COLO668 (cell line): ENCODE measurements at regions not wholly inside any gene's neighbourhood (a gene's known extent, or its start where the extent isn't known, plus 50 kb on each side); places are given as distances from the start of the nearest gene placed in this dataset.
A peak's percentile ranks its signal among the peaks of the same experiment; 100 is the strongest.
"Not testable (repeated sequence)": the region's sequence is repeated elsewhere in the genome, so short reads cannot be mapped to it uniquely, and the experiment has no call there.

Experiments
- DNase-seq: peaks from one replicate; lab custom pipeline; 2025; ENCODE audit not compliant: unreplicated experiment; lab: John Stamatoyannopoulos, UW

DNA sequence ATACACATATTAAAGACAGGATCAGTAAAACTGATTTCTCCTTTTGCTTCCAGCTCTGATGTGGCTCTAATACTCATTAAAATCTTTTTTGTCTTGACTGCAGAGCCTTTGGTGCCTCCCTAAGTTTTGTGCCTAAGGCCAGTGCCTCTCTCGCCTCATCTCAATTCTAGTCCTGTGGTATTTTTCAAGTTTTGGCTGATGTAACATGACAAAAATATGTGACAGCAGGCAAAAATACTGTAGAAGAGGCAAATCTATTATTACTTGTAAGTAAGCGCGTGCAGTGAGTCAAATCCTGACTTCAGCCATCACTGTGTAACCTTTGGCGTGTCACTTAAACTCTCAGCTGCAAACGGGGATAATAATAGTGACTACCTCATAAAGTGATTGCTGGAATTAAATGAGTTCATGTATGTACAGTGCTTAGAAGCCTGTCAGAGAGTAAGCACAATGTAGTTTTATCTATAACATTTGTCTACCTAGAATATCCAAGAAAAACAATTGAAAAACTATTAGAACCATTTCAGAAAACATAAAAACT is 74.0 kb downstream of the MAB21L3 start:
- DNase-seq = no peak

DNA sequence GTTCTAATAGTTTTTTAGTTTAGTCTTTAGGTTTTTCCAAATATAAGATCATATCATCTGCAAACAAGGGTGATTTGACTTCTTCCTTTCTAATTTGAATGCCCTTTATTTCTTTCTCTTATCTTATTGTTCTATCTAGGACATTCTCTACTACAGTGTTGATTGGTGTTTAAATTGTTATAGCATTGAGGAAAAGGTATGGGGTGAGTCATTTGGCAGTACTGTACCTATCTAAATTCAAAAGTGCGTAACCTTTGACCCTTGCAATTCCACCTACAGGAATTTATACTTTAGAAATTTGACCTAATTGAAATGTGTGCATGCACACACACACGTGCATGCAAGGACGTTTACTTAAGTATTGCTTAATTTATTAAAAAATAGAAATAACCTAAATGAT is 78.3 kb downstream of the MAB21L3 start:
- DNase-seq = no peak

DNA sequence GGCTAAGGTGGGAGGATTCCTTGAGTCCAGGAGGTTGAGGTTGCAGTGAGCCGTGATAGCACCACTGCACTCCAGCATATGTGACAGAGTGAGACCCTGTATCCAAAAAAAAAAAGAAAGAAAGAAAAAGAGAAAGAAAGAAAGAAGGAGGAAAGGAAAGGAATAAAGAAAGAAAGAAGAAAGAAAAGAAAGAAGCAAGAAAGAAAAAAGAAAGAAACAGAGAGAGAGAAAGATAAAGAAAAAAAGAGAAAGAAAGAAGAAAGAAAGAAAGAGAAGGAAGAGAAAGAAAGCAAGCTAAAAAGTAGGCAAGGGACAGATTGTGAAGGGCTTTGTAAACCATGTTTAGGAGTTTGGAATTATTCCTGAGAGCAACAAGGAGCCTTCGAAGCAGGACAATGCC is 80.1 kb downstream of the MAB21L3 start:
- no peak for DNase-seq

DNA sequence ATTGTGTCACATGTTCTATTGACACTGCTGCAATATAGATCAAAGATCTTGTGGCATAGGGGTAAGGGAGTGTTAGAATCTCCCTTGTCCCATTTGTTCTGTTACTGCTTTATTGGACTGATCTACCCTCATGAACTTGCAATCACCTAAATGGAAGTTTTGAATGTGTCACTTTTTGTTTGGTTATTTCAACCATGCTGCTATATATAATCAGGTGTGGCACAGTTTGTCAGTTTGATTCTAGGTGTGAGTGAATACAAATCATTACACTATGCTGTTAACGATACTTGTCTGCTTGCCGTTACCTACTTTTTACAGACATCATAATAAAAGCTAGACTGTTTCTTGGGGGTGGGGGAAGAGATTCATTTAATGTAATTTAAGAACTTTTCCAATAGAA is 82.6 kb downstream of the MAB21L3 start:
- DNase-seq = no peak

DNA sequence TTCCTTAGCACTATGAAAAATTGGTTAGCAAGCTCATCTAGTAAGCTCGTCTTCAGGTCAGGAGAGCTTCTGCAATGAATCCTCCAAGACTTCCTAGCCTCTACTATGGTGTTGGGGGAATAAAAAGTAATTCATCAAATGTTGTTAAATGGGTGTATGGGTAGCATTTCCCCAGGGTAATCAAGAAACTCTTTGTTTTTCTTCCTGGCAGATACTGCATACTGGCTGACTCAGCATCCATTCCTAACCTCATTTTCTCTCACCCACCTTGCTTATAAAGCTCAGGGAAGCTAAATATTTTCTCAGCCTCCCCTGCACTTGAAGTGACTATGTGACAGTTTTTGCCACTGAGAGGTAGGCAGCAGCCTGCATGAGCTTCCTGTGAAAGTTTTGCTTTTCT is 83.4 kb downstream of the MAB21L3 start:
- DNase-seq = no peak

DNA sequence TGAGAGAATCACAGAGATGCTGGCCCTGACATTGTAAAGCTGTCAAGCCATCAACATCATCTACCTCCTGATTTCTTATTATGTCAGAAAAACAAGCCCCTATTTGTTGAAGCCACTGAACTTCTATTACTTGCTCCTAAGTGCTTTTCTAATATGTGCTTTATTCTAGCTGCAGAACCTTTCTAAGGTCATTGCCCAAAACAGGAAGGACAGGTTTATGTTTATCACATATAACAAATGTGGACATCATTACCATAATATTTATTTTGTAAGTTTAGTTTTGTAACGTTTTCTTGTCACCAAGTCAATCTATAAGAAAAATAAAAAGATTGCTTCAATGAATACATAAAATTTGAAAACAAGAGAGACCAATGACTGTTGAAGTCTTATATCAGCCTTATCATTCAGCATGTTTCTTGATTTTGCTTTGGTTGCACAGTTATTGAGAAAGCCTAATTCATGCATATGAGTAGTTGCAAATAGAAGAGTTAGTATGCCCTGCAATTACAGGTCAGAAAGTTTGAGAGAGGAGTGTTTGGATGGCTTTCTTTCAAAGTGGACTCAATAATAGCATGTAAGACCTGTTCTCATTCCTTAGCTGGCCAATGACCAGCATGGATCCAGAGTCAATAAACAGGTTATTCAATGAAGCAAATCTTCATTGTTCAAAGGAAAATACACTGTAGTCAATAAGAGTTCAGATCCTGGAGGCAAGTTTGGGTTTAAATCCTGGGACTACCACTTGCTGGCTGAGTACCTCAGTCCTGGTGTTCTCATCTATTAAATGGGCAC is 84.1 kb downstream of the MAB21L3 start:
- no peak for DNase-seq

DNA sequence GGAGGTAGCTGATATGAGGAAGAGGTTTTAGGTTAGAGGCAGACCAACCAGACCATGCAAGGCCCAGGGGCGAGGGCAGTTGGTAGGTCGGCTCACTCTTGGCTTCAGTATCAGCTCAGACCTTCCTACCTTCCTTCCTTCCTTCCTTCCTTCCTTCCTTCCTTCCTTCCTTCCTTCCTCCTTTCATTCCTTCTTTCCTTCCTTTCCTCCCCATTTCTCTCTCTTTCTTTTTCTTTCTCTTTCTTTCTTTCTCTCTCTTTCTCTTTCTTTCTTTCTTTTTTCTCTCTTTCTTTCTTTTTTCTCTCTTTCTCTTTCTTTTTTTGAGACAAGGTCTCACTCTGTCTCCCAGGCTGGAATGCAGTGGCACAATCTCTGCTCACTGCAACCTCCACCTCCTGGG is 89.1 kb downstream of the MAB21L3 start:
- DNase-seq = not testable (repeated sequence)

DNA sequence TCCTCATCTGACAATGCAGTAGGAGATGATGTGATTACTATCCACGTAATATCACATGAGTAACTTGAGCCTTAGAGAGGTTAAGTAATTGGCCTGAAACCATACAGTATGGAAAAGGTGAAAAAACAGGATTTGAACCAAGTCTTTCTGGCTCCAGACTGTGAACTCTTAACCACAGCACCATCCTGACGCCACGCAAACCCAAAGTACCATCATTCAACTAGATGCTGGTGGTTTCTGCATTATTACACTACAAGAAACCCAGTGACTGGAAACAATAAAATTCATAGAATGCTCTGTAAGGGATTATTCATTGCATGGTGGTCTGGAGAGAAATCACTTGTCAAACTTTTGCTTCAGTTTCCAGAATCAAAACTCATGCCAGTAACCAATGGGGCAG is 90.7 kb downstream of the MAB21L3 start:
- DNase-seq = no peak

DNA sequence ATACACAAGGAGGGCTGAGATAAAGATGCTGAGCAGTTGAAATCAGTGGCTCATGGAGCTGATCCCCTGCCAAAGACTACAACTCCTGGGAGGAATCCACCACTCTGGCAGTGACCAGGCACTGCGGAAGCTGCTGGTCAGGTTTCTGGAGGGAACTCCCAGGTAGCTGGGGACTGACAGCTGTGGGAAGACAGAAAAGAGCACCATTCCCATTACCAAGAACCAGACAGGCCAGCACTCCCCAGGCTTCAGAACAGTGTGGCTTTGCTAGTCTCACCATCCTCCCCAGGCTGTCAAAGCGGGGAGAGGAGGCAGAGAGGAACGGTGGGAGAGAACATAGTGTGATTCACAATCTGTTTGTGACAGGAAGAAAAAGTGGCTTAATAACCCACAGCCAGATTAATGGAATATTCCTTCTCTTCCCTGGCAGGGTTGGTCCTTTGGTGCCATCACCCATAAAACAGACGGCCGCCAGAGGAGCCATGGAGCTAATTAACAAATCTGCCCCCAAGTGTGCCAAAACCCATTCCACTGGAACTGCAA is 92.1 kb downstream of the MAB21L3 start:
- no peak for DNase-seq

DNA sequence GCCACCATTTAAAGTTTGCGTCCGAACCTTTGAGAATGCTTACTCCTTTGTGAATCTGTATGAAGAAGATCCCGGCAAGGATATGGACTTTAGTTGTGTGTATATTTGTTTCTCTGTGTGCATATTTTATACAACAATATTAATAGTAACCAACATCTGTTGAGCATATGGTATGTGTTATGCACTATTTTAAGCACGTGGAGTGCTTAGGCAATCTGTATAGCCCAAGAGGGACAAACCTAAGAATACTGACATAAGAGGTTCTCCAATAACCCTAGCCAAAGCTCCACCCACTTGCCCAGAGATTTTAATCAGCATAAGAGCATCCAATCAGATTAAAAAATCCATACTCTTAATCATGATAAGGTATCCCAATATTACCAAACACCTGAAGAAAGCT is 92.7 kb downstream of the MAB21L3 start:
- DNase-seq = no peak

DNA sequence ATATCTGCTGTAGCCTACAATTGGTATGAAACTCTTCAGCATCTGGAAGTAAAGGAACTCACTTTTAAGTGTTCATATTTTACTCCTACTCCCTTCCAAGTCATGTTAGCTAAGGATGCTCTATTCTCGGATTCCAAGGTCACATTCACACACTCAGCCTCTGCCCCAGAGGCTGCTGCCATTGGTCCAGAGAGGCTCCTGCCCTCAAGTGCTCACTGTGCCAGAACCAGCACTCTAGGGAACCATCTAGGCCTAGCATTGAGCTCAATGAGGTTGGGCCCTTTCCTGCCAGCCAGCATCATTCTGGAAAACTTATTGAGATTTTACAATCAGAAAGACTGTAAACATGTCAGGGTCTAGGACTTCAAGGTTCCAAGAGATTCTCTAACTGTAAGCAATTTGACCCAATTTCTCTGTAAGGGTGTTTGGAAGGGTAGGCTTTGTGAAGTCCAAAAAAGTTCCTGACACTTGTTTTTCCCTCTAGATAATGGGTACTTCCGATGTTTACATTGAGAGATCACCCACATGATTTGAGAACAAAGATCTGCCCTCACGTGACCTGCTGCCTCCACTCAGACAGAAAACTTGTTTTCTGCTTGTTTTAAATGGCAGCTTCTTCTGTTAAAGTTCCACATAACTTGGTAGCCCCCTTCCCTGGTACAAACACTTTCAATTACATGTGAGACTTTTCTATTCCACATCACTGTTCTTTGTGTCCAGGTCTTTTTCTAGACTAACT is 94.9 kb downstream of the MAB21L3 start:
- DNase-seq = no peak

DNA sequence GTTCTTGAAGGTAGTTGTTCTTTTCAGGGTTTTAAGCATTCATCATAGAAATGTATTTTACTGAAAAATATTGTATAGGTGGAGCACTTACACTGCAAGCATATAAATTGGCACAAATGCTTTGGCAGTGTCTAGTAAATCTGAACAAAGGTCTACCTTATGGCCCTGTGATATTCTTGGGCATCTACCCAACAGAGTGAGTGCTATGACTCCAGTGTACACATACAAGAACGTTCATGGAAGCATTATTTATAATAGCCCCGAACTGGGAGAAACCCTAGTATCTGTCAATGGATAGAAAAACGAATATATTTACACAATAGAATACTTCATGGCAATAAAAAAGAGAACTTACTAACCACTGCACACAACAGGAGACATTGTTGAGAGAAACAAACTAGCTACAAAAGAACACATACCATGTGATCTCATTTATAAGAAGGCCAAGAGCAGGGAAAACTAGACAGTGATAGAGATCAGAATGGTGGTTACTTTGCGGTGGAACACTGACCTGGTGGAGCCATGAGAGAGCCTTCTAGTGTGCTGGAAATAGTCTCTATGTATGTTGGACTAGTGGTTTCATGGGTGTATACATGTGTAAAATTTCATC is 96.0 kb downstream of the MAB21L3 start:
- no peak for DNase-seq

DNA sequence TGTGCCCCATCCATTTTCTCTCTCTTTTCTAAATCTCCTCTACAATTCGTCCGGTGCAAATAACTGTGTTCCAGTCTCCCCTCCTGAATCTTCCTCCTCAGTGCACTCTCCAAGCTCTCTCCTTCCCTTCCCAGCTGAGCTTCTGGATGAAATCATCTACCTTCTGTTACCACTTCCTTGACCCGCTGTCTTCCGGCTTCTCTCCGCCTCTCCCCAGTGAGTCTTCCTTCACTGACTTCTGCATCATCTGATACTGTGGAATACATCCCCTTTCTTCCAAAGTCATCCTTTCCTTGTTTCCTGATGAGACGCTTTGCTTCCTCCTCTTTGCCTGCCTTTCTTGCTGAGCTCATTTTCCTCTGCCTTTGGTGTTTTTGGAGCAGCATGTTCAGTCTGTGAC is 96.9 kb downstream of the MAB21L3 start:
- DNase-seq = no peak

DNA sequence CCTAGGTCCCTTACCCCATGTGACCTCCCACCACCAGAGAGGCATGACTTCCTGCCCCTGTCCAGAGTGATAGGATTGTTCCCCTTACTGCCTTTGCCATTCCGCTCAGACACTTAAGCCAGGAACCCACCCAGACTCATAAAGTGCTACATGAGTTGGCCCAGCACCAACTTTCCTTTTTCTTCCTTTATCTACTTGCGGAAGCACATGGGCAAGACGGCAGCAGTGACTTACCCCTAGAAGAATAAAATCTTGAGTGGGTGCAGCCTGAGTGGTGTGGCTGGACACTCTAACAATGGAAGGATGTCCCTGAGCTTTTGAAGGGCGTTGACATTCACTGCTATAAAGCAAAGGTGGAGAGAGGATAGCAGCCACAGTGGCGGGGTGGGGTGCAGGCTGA is 100.1 kb downstream of the MAB21L3 start:
- no peak for DNase-seq

DNA sequence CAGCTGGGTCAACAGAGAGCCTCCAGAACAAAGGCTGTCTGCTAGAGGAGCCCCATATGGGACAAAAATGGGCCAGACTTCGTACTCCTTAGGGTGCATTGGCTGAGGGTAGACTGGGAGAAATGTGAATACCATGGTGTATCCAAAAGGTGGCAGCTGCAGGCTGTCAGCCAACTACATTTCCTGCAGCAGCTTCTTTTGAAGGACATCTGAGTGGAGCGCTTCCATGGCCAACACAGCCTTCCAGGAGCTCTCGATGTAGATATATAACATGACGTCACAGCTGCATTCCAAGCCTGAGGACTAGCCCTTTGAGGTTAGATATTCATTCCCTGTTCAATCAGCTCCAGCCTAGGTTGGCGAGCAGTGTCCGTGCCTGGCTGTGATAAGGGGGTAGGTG is 107.7 kb downstream of the MAB21L3 start:
- DNase-seq = peak; percentile 21

DNA sequence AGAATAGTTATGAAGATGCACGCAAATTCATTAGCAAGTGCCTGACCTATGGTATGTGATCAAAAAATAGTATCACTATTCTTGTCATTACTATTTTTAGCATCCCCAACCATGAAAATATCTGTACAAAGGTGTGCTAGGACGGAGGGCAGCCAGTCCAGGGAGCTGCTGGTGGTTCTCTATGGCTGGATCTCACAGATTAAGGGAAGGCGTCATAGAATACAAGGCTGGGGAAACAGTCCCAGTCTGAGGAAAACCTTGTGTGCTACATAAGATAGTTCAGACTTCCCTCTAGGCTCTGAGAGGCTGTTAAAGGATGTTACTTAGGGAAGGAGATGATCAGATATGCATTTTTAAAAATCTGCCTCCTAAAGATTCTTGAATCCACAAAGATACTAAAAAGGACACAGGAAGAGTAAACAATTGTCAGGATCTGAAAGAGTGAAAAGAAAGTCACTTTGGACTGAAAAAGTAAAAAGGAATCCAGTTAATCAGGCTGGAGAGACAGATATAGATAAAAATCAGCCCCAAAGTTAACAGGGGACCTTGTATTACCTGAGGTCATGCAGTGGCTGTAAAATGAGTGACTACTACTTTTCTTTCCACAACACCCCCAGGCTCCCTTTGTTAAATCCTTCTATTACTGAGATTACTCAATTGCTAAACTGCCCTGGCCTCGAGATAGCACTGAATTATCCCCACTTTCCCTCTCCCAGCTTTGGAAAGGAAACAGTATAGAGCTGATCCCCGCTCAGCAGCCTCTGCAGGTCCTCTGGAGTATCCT is 108.6 kb downstream of the MAB21L3 start:
- DNase-seq = no peak

DNA sequence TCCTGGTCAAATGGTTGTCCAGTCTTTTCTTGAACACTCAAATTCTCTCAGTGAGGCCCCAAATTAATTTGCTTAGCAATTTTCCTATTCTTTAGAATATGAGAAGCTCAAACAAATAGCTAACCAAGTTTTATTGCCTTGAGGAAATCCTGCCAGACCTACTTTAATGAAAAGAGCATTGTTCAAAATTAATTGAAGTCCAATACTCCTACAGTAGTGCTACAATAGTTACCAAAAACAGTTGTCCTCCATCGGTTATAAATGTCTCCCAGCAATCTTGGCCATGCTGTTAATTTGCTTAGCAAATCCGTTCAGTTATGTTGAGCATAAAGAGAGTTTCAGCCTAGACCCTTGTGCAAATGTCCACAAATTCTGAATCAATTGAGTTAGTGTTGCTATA is 112.9 kb downstream of the MAB21L3 start:
- no peak for DNase-seq

DNA sequence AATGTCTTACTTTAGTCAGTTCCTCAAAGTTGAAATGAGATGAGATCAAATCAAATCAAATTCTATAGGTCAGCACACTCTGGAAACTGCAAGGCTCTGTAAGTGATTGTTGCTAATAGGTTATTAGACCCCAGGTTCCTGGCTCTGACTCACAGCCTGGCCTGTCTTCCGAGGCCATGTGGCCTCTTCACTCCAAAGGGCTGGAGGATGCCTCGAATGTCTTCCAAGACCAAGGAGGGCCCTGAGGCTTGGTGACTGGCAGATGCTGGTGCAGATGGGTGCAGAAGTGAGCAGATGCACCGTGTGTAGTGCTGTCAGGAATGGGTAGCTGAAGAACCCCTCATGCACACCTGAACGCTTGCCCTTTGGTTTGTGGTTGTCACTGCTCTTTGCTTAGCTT is 113.4 kb downstream of the MAB21L3 start:
- DNase-seq = no peak

DNA sequence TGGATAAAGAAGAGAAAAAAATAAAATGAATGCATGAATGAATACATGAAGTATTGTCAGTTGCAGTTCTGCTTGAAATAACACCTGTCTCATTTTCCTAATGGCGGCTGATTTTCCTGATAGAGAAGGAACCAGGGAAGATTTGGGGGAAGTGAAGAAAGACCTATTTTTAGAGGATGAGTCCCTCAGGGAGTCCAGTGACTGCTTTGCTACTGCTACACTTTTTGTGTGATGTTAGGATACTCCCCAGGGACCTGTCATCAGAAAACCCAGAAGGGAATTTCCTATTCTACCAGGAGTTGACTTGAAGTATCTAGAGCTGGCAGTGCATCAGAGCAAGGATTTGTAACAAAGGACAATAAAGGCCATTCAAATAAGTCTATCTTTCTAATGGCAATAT is 114.8 kb downstream of the MAB21L3 start:
- no peak for DNase-seq

DNA sequence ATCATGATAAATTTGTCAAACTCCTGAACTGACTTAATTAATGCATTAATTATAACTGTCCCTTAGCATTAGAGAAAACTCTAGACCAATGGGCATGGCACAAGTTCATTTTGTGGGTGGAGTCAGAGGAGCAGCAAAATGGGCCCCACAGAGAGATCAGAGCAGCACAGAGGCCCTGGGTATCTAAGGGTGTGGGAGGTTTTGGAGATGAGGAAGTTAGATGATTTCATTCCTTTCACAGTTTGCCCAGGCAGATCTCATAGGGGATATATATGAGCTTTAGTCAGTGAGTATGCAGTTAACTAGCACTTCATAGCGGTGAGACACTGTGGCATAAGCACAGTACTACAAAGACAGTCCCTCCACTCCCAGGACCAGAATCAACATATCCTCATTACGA is 117.3 kb downstream of the MAB21L3 start:
- no peak for DNase-seq

DNA sequence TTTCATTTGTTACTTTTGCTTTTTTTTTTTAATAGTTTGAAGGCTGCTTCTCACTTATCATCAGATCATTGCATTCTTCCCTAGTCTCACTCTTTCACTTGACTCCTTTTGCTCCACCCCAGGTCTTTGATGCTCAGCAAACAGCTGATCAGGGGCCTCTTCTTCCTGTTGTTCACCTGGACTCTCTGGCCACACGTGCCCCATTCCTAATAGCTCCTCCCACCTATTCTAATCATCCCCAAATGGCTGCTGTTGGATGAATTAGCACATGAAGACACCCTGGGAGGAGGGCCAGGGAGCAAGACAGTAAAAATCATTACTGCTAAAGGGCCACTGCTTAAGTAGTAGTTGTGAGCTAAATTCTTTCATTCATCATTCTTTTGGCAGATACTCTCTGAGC is 119.5 kb downstream of the MAB21L3 start:
- no peak for DNase-seq
